GM12878 (cell line): ENCODE measurements at regions not wholly inside any gene's neighbourhood (a gene's known extent, or its start where the extent isn't known, plus 50 kb on each side); places are given as distances from the start of the nearest gene placed in this dataset.
A peak's percentile ranks its signal among the peaks of the same experiment; 100 is the strongest.

Experiments
- ATAC-seq: fragments of 200-7000 bp; cut with Tn5 transposase; 3 replicates; pipeline ENCODE4 v1.9.1; 2020; ENCODE audit warnings: mild to moderate bottlenecking, moderate library complexity
- BruUV-seq: library from RNA; stranded (reverse); fragments of 400-500 nt; replicated peaks from 2 replicates; lab custom pipeline; 2021; lab: Mats Ljungman, UMichigan
- CTCF ChIA-PET: fragments of 300-600 bp; sonication (Branson Sonifier 250); formaldehyde crosslinking; extraction: SDS; loops from one replicate; lab custom pipeline; 2021; ENCODE audit warnings: inconsistent platforms; lab: Yijun Ruan, JAX
- POLR2A ChIA-PET: fragments of 350-600 bp; formaldehyde crosslinking; extraction: SDS; loops from one replicate; lab custom pipeline; 2021; ENCODE audit warnings: inconsistent platforms; lab: Charles Lee
- RAD21 ChIA-PET: fragments of 300-600 bp; sonication (Branson Sonifier 250); formaldehyde crosslinking; loops from one replicate; lab custom pipeline; 2023; ENCODE audit warnings: antibody characterized with exemption; ENCODE audit not compliant: unreplicated experiment; lab: Charles Lee
- SMC1A ChIA-PET: fragments of 300-600 bp; sonication (Branson Sonifier 250); formaldehyde crosslinking; loops from one replicate; lab custom pipeline; 2023; ENCODE audit not compliant: unreplicated experiment, uncharacterized antibody; lab: Charles Lee
- DNase-seq: peaks from one replicate; pipeline ENCODE4 v3.0.0-alpha.2; 2011; ENCODE audit warnings: low read depth, low spot score
- FAIRE-seq: peaks from 3 replicates; lab custom pipeline; 2011; peaks lifted over from hg19 to GRCh38; lab: Jason Lieb, UNC
- H2AFZ ChIP-seq: 2 replicates; pipeline ENCODE4 v1.6.0; 2011; ENCODE audit warnings: low read depth, low read length, control low read depth; ENCODE audit not compliant: control insufficient read depth
- H3K27ac ChIP-seq: 2 replicates; pipeline ENCODE4 v1.5.1; 2011; ENCODE audit warnings: control low read depth; ENCODE audit not compliant: control insufficient read depth, insufficient read depth
- H3K27me3 ChIP-seq, 2 experiments: replicated peaks in 1 of 2; 2 replicates each; pipeline versions ENCODE4 v1.6.0 to v1.6.1; 2011; ENCODE audit warnings: low read length in 1 of 2; ENCODE audit not compliant: control insufficient read depth in 2 of 2, insufficient read depth in 2 of 2
- H3K36me3 ChIP-seq, 2 experiments: 2 replicates each; pipeline ENCODE4 v1.5.1; 2011; ENCODE audit warnings: low read length in 1 of 2; ENCODE audit not compliant: control insufficient read depth in 2 of 2, insufficient read depth in 2 of 2
- H3K4me1 ChIP-seq: 2 replicates; pipeline ENCODE4 v1.6.1; 2011; ENCODE audit warnings: mild to moderate bottlenecking, low read length, moderate library complexity, mixed read lengths; ENCODE audit not compliant: control insufficient read depth, insufficient read depth
- H3K4me2 ChIP-seq: 2 replicates; pipeline ENCODE4 v1.6.0; 2011; ENCODE audit warnings: control low read depth; ENCODE audit not compliant: control insufficient read depth, insufficient read depth
- H3K4me3 ChIP-seq: fragments of 200-600 bp; sonication (generic); 2 replicates; pipeline ENCODE4 v1.5.1; 2016
- H3K79me2 ChIP-seq: 2 replicates; pipeline ENCODE4 v1.6.0; 2011; ENCODE audit warnings: low read length; ENCODE audit not compliant: control insufficient read depth, insufficient read depth
- H3K9ac ChIP-seq: 2 replicates; pipeline ENCODE4 v1.8.0; 2011; ENCODE audit warnings: low read length, control low read depth, mixed read lengths; ENCODE audit not compliant: control insufficient read depth, insufficient read depth
- H3K9me3 ChIP-seq: replicated peaks from 3 replicates; pipeline ENCODE4 v1.5.1; 2011; ENCODE audit warnings: mild to moderate bottlenecking, low read length; ENCODE audit not compliant: control insufficient read depth, insufficient read depth
- H4K20me1 ChIP-seq: 2 replicates; pipeline ENCODE4 v1.6.0; 2011; ENCODE audit not compliant: control insufficient read depth, insufficient read depth
- CBFB ChIP-seq: IDR thresholded peaks from 2 replicates; pipeline ENCODE4 v1.6.1; 2016; ENCODE audit warnings: antibody characterized with exemption, low read depth
- FOXM1 ChIP-seq: IDR thresholded peaks from 2 replicates; pipeline ENCODE4 v1.6.1; 2012; ENCODE audit warnings: low read depth, mild to moderate bottlenecking, inconsistent platforms, low read length, moderate library complexity
- GABPA ChIP-seq: IDR thresholded peaks from 2 replicates; pipeline ENCODE4 v1.6.1; 2014; ENCODE audit warnings: antibody characterized with exemption, low read depth, mild to moderate bottlenecking, inconsistent platforms
- JUNB ChIP-seq: IDR thresholded peaks from 2 replicates; pipeline ENCODE4 v1.6.1; 2016; ENCODE audit warnings: antibody characterized with exemption, mild to moderate bottlenecking
- MTA2 ChIP-seq: fragments of 450-650 bp; IDR thresholded peaks from 2 replicates; pipeline ENCODE4 v1.6.1; 2016; ENCODE audit warnings: low read depth, mild to moderate bottlenecking, moderate library complexity
- NR2C1 ChIP-seq: fragments of 450-650 bp; IDR thresholded peaks from 2 replicates; pipeline ENCODE4 v1.6.1; 2017; ENCODE audit warnings: antibody characterized with exemption, mild to moderate bottlenecking, moderate library complexity
- PAX8 ChIP-seq: fragments of 450-650 bp; IDR thresholded peaks from 2 replicates; pipeline ENCODE4 v1.6.1; 2017; ENCODE audit warnings: mild to moderate bottlenecking, moderate library complexity
- TBL1XR1 ChIP-seq: IDR thresholded peaks from 2 replicates; pipeline ENCODE4 v1.6.1; 2012; ENCODE audit warnings: low read depth, low read length, improper control_type of control experiment
- WGBS: methylation state at CpG from one replicate; pipeline ENCODE4 v1.1.6; 2016; ENCODE audit warnings: low lambda C conversion rate; ENCODE audit not compliant: insufficient replicate concordance, insufficient coverage; ENCODE audit errors: missing lambda C conversion rate; 5-methylcytosine and 5-hydroxymethylcytosine counted together
- in situ Hi-C: fragments of 300-500 bp; cut with MboI; formaldehyde crosslinking; loops from 9 replicates; pipeline ENCODE4 v1.14.3; 2018; ENCODE audit warnings: mixed read lengths
- intact Hi-C: fragments of 100-400 bp; cut with micrococcal nuclease; formaldehyde crosslinking; loops from one replicate; pipeline ENCODE4 v1.14.2; 2022; ENCODE audit not compliant: unreplicated experiment
- TF ChIP-seq, protein P1 (sequence below): fragments of 450-650 bp; IDR thresholded peaks from 2 replicates; pipeline ENCODE4 v1.6.1; 2014; ENCODE audit warnings: mild to moderate bottlenecking

DNA sequence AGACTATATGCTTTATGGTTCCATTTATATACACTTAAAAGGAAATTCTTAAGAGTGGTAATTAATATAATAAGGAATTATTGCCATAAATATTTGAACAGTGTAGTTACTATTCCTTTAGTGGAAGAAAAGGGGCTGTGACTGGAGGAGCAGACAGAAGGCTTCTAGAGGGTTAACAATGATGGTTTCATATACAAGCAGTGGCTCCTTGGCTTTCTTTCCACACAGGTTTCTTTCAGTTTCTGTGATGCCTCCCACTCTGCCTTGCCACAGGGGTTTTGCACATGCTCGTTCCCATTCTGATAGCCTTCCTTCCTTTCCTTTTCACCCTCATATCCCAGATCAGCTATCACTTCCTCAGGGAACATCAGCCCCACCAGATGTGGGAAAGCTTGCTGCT, 108.8 kb upstream of the LYSMD4 start:
- H3K79me2 ChIP-seq = no peaks in the 10 kb centered on the region
- H3K27me3 ChIP-seq = no peaks in the 10 kb centered on the region
- H3K36me3 ChIP-seq = no peaks in the 10 kb centered on the region
- RAD21 ChIA-PET = no interaction called here
- no peak overlapping the region for H3K4me2 ChIP-seq
- no peaks in the 10 kb centered on the region for H3K9me3 ChIP-seq
- in situ Hi-C loops = no loop called here
- H3K27ac ChIP-seq = no peak overlapping the region
- H2AFZ ChIP-seq = no peak overlapping the region
- no peak for TF ChIP-seq GABPA
- TF ChIP-seq FOXM1 = no peak
- TF ChIP-seq PAX8 = no peak
- no peak for TF ChIP-seq MTA2
- TF ChIP-seq NR2C1 = no peak
- no peak for TF ChIP-seq TBL1XR1
- no peak overlapping the region for H3K9ac ChIP-seq
- ATAC-seq (peak; percentile 64; the same call in 2 of the 3 replicates), DNase-seq (no peak), FAIRE-seq (peak; percentile 44)
- H3K4me1 ChIP-seq = no peaks in the 10 kb centered on the region
- H4K20me1 ChIP-seq = no peaks in the 10 kb centered on the region
- CTCF ChIA-PET = no interaction called here
- POLR2A ChIA-PET = no interaction called here
- no TSS peak for BruUV-seq
- H3K4me3 ChIP-seq = no peak overlapping the region
- intact Hi-C loops = no loop called here
- SMC1A ChIA-PET = no interaction called here
- WGBS = 75% methylated on average over 1 of the region's 1 CpG

DNA sequence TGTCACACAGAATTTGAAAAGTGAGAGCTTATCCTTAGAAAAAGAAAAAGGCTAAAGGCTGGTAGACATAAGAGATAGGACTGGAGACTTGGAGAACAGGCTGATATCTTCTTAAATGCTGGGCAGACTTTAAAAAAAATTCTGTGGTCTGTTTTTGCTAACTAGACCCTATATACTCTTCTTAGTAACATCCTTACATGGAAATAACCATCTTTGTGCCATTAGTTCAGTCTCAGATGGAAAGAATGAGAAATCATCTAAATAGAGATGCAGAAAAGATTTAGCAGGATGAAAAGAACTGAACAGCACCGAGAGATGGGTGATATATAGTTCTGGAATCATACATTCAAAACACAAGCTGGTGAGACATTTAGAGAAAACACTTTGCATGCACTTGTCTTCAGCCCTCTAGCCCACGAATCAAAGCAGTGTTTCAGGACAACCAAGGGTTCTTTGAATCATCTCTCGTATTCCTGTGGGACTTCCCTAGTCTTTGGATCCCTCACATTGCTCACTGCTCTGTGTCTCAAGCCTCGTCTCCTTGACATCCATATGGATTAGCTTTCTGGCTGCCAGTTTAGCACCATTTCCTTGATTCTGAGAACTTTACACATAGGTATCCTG, 93.0 kb upstream of the LYSMD4 start:
- FAIRE-seq = no peak
- POLR2A ChIA-PET = no interaction called here
- intact Hi-C loops = no loop called here
- TF ChIP-seq CBFB = no peak
- TF ChIP-seq, protein P1, sequence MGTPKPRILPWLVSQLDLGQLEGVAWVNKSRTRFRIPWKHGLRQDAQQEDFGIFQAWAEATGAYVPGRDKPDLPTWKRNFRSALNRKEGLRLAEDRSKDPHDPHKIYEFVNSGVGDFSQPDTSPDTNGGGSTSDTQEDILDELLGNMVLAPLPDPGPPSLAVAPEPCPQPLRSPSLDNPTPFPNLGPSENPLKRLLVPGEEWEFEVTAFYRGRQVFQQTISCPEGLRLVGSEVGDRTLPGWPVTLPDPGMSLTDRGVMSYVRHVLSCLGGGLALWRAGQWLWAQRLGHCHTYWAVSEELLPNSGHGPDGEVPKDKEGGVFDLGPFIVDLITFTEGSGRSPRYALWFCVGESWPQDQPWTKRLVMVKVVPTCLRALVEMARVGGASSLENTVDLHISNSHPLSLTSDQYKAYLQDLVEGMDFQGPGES = no peak
- peak; percentile 33; the same call in 1 of the 2 replicates for TF ChIP-seq JUNB
- TF ChIP-seq, all 136 proteins: peak for 1
- 10% methylated on average over 4 of the region's 4 CpGs for WGBS
- H3K4me2 ChIP-seq = no peak overlapping the region
- ChIA-PET CTCF (interaction anchor here (1.3 kb wide), 1 partner anchor 14 kb away, joined by 4 read pairs; no protein-coding TSS in a partner anchor), SMC1A (no interaction called here), RAD21 (no interaction called here)
- in situ Hi-C loops = no loop called here
- no peak overlapping the region for H3K9ac ChIP-seq
- H3K9me3 ChIP-seq = no peaks in the 10 kb centered on the region; the same call in 2 of the 3 replicates
- BruUV-seq = no TSS peak
- no peak overlapping the region for H3K4me3 ChIP-seq
- DNase-seq (no peak), ATAC-seq (no peak)
- no peak overlapping the region for H3K27ac ChIP-seq
- H2AFZ ChIP-seq = no peak overlapping the region
- H3K79me2 ChIP-seq = no peaks in the 10 kb centered on the region
- H3K36me3 ChIP-seq = no peaks in the 10 kb centered on the region; a peak in 2 of 4 replicates
- H3K27me3 ChIP-seq = no peaks in the 10 kb centered on the region
- H4K20me1 ChIP-seq = no peaks in the 10 kb centered on the region
- no peaks in the 10 kb centered on the region for H3K4me1 ChIP-seq
